ENCODE measurements at regions not wholly inside any gene's neighbourhood (a gene's known extent, or its start where the extent isn't known, plus 50 kb on each side); places are given as distances from the start of the nearest gene placed in this dataset.

DNA sequence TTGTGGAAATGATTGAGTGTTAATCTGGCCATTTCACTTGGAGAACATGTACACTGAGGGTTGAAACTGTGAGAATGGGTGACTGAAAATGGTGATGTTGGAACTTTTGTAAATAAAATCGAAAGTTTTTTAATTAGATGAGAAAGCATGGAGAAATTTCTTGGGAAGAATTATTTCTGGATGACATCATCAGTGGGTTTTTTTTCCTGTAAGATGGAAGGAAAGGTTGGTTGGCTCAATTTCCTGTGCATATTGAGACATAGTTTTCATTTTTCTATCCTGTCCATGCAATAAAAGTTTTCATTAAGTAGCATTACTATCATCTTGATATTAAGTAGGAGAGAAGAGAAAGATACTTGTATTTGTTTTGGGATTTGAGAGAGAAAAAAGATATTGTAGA lies 120.6 kb upstream of the HTR2A start:
- no peaks in the 10 kb centered on the region for H3K36me3 ChIP-seq (ENCODE audit: insufficient read depth, insufficient read length, low read length)
- no peak for DNase-seq (ENCODE audit: low read depth, low spot score)
- H3K4me3 ChIP-seq (ENCODE audit: insufficient read length, low read depth), result no peak overlapping the region
- TF ChIP-seq ZNF274 (IDR thresholded peaks at IDR 0.05; ENCODE audit: low read depth, low read length), result no peak
- no peak overlapping the region for H3K9ac ChIP-seq (ENCODE audit: insufficient read length, low read depth)
- no peaks in the 10 kb centered on the region for H3K27me3 ChIP-seq (ENCODE audit: insufficient read depth, insufficient read length)
- H3K9me3 ChIP-seq (ENCODE audit: insufficient read depth, low read length), result no peaks in the 10 kb centered on the region
- H3K4me1 ChIP-seq (ENCODE audit: insufficient read depth, insufficient read length), result no peaks in the 10 kb centered on the region

DNA sequence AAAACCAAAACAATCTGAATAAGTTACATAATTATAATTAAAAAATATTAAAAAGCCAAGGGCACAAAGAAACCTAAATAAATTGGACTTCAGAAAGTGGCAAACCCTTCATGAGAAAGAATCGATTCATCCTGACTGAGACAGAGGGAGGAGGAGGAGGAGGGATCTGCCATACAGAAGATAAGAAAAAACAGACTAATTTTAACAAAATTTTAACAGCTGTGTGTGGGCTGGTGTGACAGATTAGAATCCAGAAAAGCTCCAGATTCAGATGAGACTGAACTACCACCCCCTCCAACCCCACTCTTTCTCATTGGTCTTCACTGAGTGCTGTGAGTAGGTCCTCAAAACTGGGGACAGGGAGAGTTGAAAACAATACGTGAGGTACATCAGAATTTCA lies 111.5 kb upstream of the HTR2A start:
- Histone ChIP-seq H3K4me1 (ENCODE audit: insufficient read depth, insufficient read length) (no peaks in the 10 kb centered on the region), H3K4me3 (ENCODE audit: insufficient read length, low read depth) (no peak overlapping the region), H3K36me3 (ENCODE audit: insufficient read depth, insufficient read length, low read length) (no peaks in the 10 kb centered on the region), H3K9ac (ENCODE audit: insufficient read length, low read depth) (no peak overlapping the region), H3K9me3 (ENCODE audit: insufficient read depth, low read length) (no peaks in the 10 kb centered on the region), H3K27me3 (ENCODE audit: insufficient read depth, insufficient read length) (no peaks in the 10 kb centered on the region)
- no peak for DNase-seq (ENCODE audit: low read depth, low spot score)
- no peak for TF ChIP-seq ZNF274 (IDR thresholded peaks at IDR 0.05; ENCODE audit: low read depth, low read length)
- TF ChIP-seq SUZ12 (IDR thresholded peaks at IDR 0.05; ENCODE audit: extremely low read depth, insufficient read depth, insufficient read length), result no peak
- TF ChIP-seq YY1 (IDR thresholded peaks at IDR 0.05; ENCODE audit: insufficient read depth, insufficient read length), result no peak

DNA sequence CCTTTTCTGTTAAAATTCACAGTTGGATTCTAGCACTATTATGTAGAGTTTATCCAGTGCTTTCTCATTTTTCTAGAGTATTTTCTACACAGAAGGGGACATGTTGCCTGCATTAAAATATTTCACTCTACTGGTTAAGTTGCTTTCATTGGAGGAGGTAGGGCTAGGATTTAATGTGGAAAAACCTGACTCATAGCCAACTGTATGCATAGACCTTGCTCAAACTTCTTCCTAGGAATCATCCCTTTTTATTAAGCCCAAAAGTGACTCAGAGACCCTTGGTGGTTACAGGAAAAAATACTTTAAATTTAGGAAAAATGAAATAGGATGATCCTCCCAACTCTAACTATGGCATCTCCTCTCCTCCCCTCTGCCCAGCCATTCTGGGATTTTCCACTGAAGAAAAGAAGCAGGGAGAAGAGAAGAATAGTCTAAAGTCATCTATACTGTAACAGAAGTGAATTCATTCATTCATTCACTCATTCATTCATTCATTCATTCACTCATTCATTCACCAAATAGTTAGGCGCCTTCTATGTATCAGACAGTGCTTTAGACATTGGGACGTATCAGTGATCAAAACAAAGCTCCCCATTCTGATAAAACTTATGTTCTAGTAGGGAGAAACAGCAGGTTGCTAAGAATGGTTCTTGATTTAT lies 109.0 kb upstream of the HTR2A start:
- Histone ChIP-seq H3K9me3 (ENCODE audit: insufficient read depth, low read length) (no peaks in the 10 kb centered on the region), H3K4me1 (ENCODE audit: insufficient read depth, insufficient read length) (no peaks in the 10 kb centered on the region), H3K27me3 (ENCODE audit: insufficient read depth, insufficient read length) (no peaks in the 10 kb centered on the region), H3K9ac (ENCODE audit: insufficient read length, low read depth) (no peak overlapping the region), H3K36me3 (ENCODE audit: insufficient read depth, insufficient read length, low read length) (no peaks in the 10 kb centered on the region), H3K4me3 (ENCODE audit: insufficient read length, low read depth) (no peak overlapping the region)
- DNase-seq (ENCODE audit: low read depth, low spot score), result no peak
- TF ChIP-seq ZNF274 (IDR thresholded peaks at IDR 0.05; ENCODE audit: low read depth, low read length), result no peak
- TF ChIP-seq SUZ12 (IDR thresholded peaks at IDR 0.05; ENCODE audit: extremely low read depth, insufficient read depth, insufficient read length), result no peak
- no peak for TF ChIP-seq YY1 (IDR thresholded peaks at IDR 0.05; ENCODE audit: insufficient read depth, insufficient read length)

DNA sequence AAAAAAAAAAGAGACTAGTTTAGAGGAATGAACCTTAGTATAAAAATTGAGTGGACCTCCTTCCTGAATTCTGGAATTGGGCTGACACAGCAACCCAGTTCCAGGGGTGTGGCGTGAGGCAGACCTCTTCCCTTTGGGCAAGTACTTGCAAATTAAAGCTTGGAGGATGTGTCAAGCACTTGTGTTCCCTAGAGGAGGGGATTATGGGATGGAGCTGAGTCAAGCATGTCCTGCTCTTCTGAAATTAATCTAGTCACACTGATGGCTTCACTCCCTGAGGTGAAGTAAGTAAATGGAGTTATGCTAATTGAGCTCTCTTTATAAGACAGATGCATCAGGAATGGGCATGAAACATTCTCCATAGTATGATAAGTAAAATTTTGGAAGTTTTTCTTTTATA lies 107.7 kb upstream of the HTR2A start:
- DNase-seq (ENCODE audit: low read depth, low spot score), result no peak
- Histone ChIP-seq H3K4me1 (ENCODE audit: insufficient read depth, insufficient read length) (no peaks in the 10 kb centered on the region), H3K4me3 (ENCODE audit: insufficient read length, low read depth) (no peak overlapping the region), H3K36me3 (ENCODE audit: insufficient read depth, insufficient read length, low read length) (no peaks in the 10 kb centered on the region), H3K27me3 (ENCODE audit: insufficient read depth, insufficient read length) (no peaks in the 10 kb centered on the region), H3K9me3 (ENCODE audit: insufficient read depth, low read length) (no peaks in the 10 kb centered on the region), H3K9ac (ENCODE audit: insufficient read length, low read depth) (no peak overlapping the region)
- TF ChIP-seq SUZ12 (IDR thresholded peaks at IDR 0.05; ENCODE audit: extremely low read depth, insufficient read depth, insufficient read length), result no peak
- no peak for TF ChIP-seq ZNF274 (IDR thresholded peaks at IDR 0.05; ENCODE audit: low read depth, low read length)
- TF ChIP-seq YY1 (IDR thresholded peaks at IDR 0.05; ENCODE audit: insufficient read depth, insufficient read length), result no peak

DNA sequence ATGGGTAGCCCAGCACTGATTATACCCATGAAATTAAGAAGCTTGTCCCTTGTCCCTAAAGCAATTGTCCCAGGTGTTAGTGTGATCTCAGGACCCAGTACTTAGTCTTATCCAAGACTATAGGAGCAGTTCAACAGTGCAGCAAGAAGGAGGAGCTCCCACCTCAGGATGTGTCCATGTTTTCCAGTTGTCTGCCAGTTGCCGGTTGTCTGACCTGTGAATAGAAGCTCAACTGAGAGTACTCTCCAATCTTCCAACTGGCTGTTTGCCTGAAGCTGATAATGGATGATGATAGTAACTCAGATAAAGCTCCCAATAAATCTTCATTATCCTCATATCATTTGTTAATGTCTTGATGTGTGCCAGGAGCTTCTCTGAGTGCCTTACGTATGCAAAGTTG lies 107.2 kb upstream of the HTR2A start:
- Histone ChIP-seq H3K4me1 (ENCODE audit: insufficient read depth, insufficient read length) (no peaks in the 10 kb centered on the region), H3K4me3 (ENCODE audit: insufficient read length, low read depth) (no peak overlapping the region), H3K36me3 (ENCODE audit: insufficient read depth, insufficient read length, low read length) (no peaks in the 10 kb centered on the region), H3K9me3 (ENCODE audit: insufficient read depth, low read length) (no peaks in the 10 kb centered on the region), H3K9ac (ENCODE audit: insufficient read length, low read depth) (no peak overlapping the region), H3K27me3 (ENCODE audit: insufficient read depth, insufficient read length) (no peaks in the 10 kb centered on the region)
- no peak for TF ChIP-seq SUZ12 (IDR thresholded peaks at IDR 0.05; ENCODE audit: extremely low read depth, insufficient read depth, insufficient read length)
- no peak for DNase-seq (ENCODE audit: low read depth, low spot score)

DNA sequence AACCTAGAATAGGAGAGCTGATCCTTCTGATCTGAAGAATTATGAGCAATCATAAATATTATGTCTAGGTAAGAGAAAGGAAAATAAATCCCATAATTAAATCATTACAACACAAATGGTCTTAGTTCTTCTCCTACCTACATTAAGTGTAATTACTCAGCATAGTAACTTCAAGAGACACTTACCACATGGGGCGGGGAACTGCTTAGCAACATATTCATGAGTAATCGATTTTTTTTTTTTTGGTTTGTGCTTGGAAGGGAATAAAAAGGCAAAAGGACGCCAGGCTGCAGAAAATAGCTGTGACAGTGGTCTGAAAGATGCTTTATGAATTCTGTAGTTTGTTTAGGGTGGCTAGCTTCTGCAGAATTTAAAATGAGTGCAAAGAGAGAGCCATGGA lies 103.3 kb upstream of the HTR2A start:
- DNase-seq (ENCODE audit: low read depth, low spot score), result no peak
- Histone ChIP-seq H3K4me1 (ENCODE audit: insufficient read depth, insufficient read length) (no peaks in the 10 kb centered on the region), H3K27me3 (ENCODE audit: insufficient read depth, insufficient read length) (no peaks in the 10 kb centered on the region), H3K9ac (ENCODE audit: insufficient read length, low read depth) (no peak overlapping the region), H3K4me3 (ENCODE audit: insufficient read length, low read depth) (no peak overlapping the region), H3K9me3 (ENCODE audit: insufficient read depth, low read length) (no peaks in the 10 kb centered on the region), H3K36me3 (ENCODE audit: insufficient read depth, insufficient read length, low read length) (no peaks in the 10 kb centered on the region)
- TF ChIP-seq SUZ12 (IDR thresholded peaks at IDR 0.05; ENCODE audit: extremely low read depth, insufficient read depth, insufficient read length) (no peak), YY1 (IDR thresholded peaks at IDR 0.05; ENCODE audit: insufficient read depth, insufficient read length) (no peak)

DNA sequence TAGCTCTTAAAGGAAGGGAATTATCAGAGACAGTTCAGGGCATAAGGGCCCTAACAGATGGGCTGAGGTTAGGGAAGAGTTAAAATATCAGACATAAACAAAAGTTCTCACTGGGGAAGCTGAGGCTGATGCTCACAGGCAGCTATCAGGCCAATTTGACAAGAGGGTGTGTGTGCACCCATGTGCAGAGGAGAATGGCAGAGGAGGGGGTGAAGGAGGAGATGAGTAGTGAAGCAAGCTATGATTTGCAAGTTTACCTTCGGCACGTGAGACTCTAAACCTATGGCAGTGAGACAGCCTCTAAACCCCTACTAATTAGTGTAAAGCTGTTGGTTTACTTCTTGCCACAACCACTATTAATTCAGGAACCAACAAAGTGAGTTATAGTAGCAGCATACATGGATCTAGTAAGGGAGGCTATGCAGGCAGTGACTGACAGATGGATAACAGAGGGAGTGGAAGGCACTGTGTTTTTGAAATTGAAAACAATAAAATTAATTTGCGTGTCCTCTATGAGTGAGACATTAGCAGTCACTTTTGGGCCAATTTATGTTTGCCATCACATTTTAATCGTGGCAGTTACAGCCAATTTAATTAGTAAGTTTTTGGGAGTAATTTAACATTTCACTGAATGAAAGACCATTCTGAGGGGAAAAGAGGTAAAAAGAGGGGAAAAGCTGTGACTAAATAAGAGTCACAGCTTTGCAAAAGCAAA lies 99.6 kb upstream of the HTR2A start:
- no peaks in the 10 kb centered on the region for H3K36me3 ChIP-seq (ENCODE audit: insufficient read depth, insufficient read length, low read length)

More for the DNA sequence above, 99.6 kb upstream of the HTR2A start:
- Histone ChIP-seq H3K27me3 (ENCODE audit: insufficient read depth, insufficient read length) (no peaks in the 10 kb centered on the region), H3K9me3 (ENCODE audit: insufficient read depth, low read length) (no peaks in the 10 kb centered on the region), H3K4me3 (ENCODE audit: insufficient read length, low read depth) (no peak overlapping the region), H3K9ac (ENCODE audit: insufficient read length, low read depth) (no peak overlapping the region), H3K4me1 (ENCODE audit: insufficient read depth, insufficient read length) (no peaks in the 10 kb centered on the region)
- no peak for DNase-seq (ENCODE audit: low read depth, low spot score)
- no peak for TF ChIP-seq SUZ12 (IDR thresholded peaks at IDR 0.05; ENCODE audit: extremely low read depth, insufficient read depth, insufficient read length)
